IgD-negative memory B cell (primary cell): ENCODE measurements at regions not wholly inside any gene's neighbourhood (a gene's known extent, or its start where the extent isn't known, plus 50 kb on each side); places are given as distances from the start of the nearest gene placed in this dataset.

Experiments
- H3K27ac Mint-ChIP-seq, 3 donors: one replicate each; pipeline ENCODE4 v1.8.0; 2020 to 2022; ENCODE audit warnings: mild to moderate bottlenecking in 3 of 3, mixed read lengths in 3 of 3, moderate library complexity in 1 of 3
- H3K27me3 Mint-ChIP-seq: one replicate; pipeline ENCODE4 v1.8.0; 2021; ENCODE audit warnings: mixed read lengths
- H3K36me3 Mint-ChIP-seq: one replicate; pipeline ENCODE4 v1.8.0; 2020; ENCODE audit warnings: mild to moderate bottlenecking, mixed read lengths
- H3K4me1 Mint-ChIP-seq, 3 donors: one replicate each; pipeline ENCODE4 v1.8.0; 2020 to 2022; ENCODE audit warnings: mixed read lengths in 3 of 3, mild to moderate bottlenecking in 1 of 3
- H3K4me3 Mint-ChIP-seq, 4 donors: one replicate each; pipeline ENCODE4 v1.8.0; 2020 to 2022; ENCODE audit warnings: mild to moderate bottlenecking in 4 of 4, mixed read lengths in 4 of 4, moderate library complexity in 3 of 4
- H3K9me3 Mint-ChIP-seq, 3 donors: one replicate each; pipeline ENCODE4 v1.8.0; 2020 to 2021; ENCODE audit warnings: mixed read lengths in 3 of 3, mild to moderate bottlenecking in 1 of 3

GRCh38 chr9:80233102-80233843 lies 661.5 kb downstream of the TLE4 start:
- peak overlapping the region; percentile 89 to 98 (median 96) for H3K27ac Mint-ChIP-seq
- peak overlapping the region; percentile 90 to 93 (median 92) for H3K4me3 Mint-ChIP-seq
- peaks cover 35 to 42% (median 40%) of the 10 kb centered on the region in 3 donors for H3K4me1 Mint-ChIP-seq
- peaks cover 9% of the 10 kb centered on the region for H3K36me3 Mint-ChIP-seq
- no peaks in the 10 kb centered on the region for H3K27me3 Mint-ChIP-seq
- peaks cover 2 to 9% (median 5%) of the 10 kb centered on the region in 3 donors for H3K9me3 Mint-ChIP-seq

- Mint-ChIP-seq H3K27me3 (no peaks in the 10 kb centered on the region), H3K36me3 (peaks cover 5% of the 10 kb centered on the region), H3K4me3 (peak overlapping the region; percentile 90 to 93 (median 92)), H3K9me3 (peaks cover 2 to 9% (median 4%) of the 10 kb centered on the region in 3 donors), H3K27ac (peak overlapping the region; percentile 89 to 98 (median 96)), H3K4me1 (peaks cover 33 to 37% (median 36%) of the 10 kb centered on the region in 3 donors)
Observed at GRCh38 chr9:80231318-80232236, 659.8 kb downstream of the TLE4 start.

GRCh38 chr9:80223897-80224296 lies 652.1 kb downstream of the TLE4 start:
- Mint-ChIP-seq H3K27ac (peak overlapping the region in 1 of 3 donors; percentile 18), H3K36me3 (no peaks in the 10 kb centered on the region), H3K4me3 (no peak overlapping the region), H3K9me3 (peaks cover 0 to 4% (median 0%) of the 10 kb centered on the region in 3 donors), H3K27me3 (no peaks in the 10 kb centered on the region), H3K4me1 (no peaks in the 10 kb centered on the region)

GRCh38 chr9:80222466-80223169 lies 650.9 kb downstream of the TLE4 start:
- Mint-ChIP-seq H3K27me3 (no peaks in the 10 kb centered on the region), H3K4me1 (no peaks in the 10 kb centered on the region), H3K9me3 (no peaks in the 10 kb centered on the region), H3K27ac (no peak overlapping the region), H3K4me3 (no peak overlapping the region), H3K36me3 (no peaks in the 10 kb centered on the region)

- Mint-ChIP-seq H3K9me3 (peaks cover 0 to 2% (median 0%) of the 10 kb centered on the region in 3 donors), H3K36me3 (peaks cover 2% of the 10 kb centered on the region), H3K4me1 (peaks cover 0 to 4% (median 0%) of the 10 kb centered on the region in 3 donors), H3K27ac (no peak overlapping the region), H3K4me3 (no peak overlapping the region), H3K27me3 (no peaks in the 10 kb centered on the region)
Observed at GRCh38 chr9:80218328-80218727, 646.6 kb downstream of the TLE4 start.

- H3K4me1 Mint-ChIP-seq: peaks cover 0 to 4% (median 0%) of the 10 kb centered on the region in 3 donors
- H3K36me3 Mint-ChIP-seq: peaks cover 9% of the 10 kb centered on the region
- H3K27me3 Mint-ChIP-seq: peaks cover 2% of the 10 kb centered on the region
Observed at GRCh38 chr9:80213613-80214012, 641.8 kb downstream of the TLE4 start.

GRCh38 chr9:80208696-80209095 lies 636.9 kb downstream of the TLE4 start:
- H3K9me3 Mint-ChIP-seq: peaks cover 1 to 18% (median 18%) of the 10 kb centered on the region in 3 donors
- H3K27ac Mint-ChIP-seq: no peak overlapping the region
- no peak overlapping the region for H3K4me3 Mint-ChIP-seq
- no peaks in the 10 kb centered on the region for H3K4me1 Mint-ChIP-seq
- H3K36me3 Mint-ChIP-seq: peaks cover 10% of the 10 kb centered on the region
- H3K27me3 Mint-ChIP-seq: peaks cover 2% of the 10 kb centered on the region

More at GRCh38 chr9:80213613-80214012, 641.8 kb downstream of the TLE4 start:
- Mint-ChIP-seq H3K9me3 (peaks cover 1 to 18% (median 15%) of the 10 kb centered on the region in 3 donors), H3K27ac (no peak overlapping the region), H3K4me3 (no peak overlapping the region)

GRCh38 chr9:80204054-80204453 lies 632.3 kb downstream of the TLE4 start:
- Mint-ChIP-seq H3K4me1 (no peaks in the 10 kb centered on the region), H3K27ac (no peak overlapping the region), H3K36me3 (peaks cover 2% of the 10 kb centered on the region), H3K4me3 (no peak overlapping the region), H3K27me3 (peaks cover under 1% of the 10 kb centered on the region), H3K9me3 (peaks cover 0 to 3% (median 2%) of the 10 kb centered on the region in 3 donors)

GRCh38 chr9:80197661-80198060 lies 625.9 kb downstream of the TLE4 start:
- Mint-ChIP-seq H3K9me3 (no peaks in the 10 kb centered on the region), H3K4me3 (no peak overlapping the region), H3K36me3 (no peaks in the 10 kb centered on the region), H3K27ac (no peak overlapping the region), H3K4me1 (peaks cover 0 to 5% (median 3%) of the 10 kb centered on the region in 3 donors), H3K27me3 (no peaks in the 10 kb centered on the region)

GRCh38 chr9:80191108-80191507 lies 619.3 kb downstream of the TLE4 start:
- Mint-ChIP-seq H3K9me3 (peaks cover 0 to 5% (median 1%) of the 10 kb centered on the region in 3 donors), H3K36me3 (peaks cover 2% of the 10 kb centered on the region), H3K4me3 (no peak overlapping the region), H3K27ac (no peak overlapping the region), H3K27me3 (no peaks in the 10 kb centered on the region), H3K4me1 (peaks cover 0 to 6% (median 3%) of the 10 kb centered on the region in 3 donors)

GRCh38 chr9:80188579-80188978 lies 616.8 kb downstream of the TLE4 start:
- peaks cover 2% of the 10 kb centered on the region for H3K36me3 Mint-ChIP-seq
- peak overlapping the region in 1 of 3 donors; percentile 82 for H3K27ac Mint-ChIP-seq
- peak overlapping the region in 1 of 4 donors; percentile 81 for H3K4me3 Mint-ChIP-seq

GRCh38 chr9:80185112-80185738 lies 613.5 kb downstream of the TLE4 start:
- no peak overlapping the region for H3K27ac Mint-ChIP-seq
- peaks cover 1 to 8% (median 2%) of the 10 kb centered on the region in 3 donors for H3K9me3 Mint-ChIP-seq
- no peaks in the 10 kb centered on the region for H3K27me3 Mint-ChIP-seq
- no peak overlapping the region for H3K4me3 Mint-ChIP-seq
- peaks cover 2% of the 10 kb centered on the region for H3K36me3 Mint-ChIP-seq
- peaks cover 0 to 6% (median 5%) of the 10 kb centered on the region in 3 donors for H3K4me1 Mint-ChIP-seq

More at GRCh38 chr9:80188579-80188978, 616.8 kb downstream of the TLE4 start:
- Mint-ChIP-seq H3K9me3 (peaks cover 0 to 5% (median 1%) of the 10 kb centered on the region in 3 donors), H3K27me3 (no peaks in the 10 kb centered on the region), H3K4me1 (peaks cover 0 to 6% (median 5%) of the 10 kb centered on the region in 3 donors)

GRCh38 chr9:80177949-80178480 lies 606.2 kb downstream of the TLE4 start:
- H3K36me3 Mint-ChIP-seq: peaks cover 2% of the 10 kb centered on the region
- no peaks in the 10 kb centered on the region for H3K27me3 Mint-ChIP-seq
- peaks cover 2 to 15% (median 4%) of the 10 kb centered on the region in 3 donors for H3K9me3 Mint-ChIP-seq
- no peak overlapping the region for H3K27ac Mint-ChIP-seq
- H3K4me1 Mint-ChIP-seq: peaks cover 0 to 6% (median 4%) of the 10 kb centered on the region in 3 donors
- H3K4me3 Mint-ChIP-seq: no peak overlapping the region
